Mesendoderm (in vitro differentiated cells): ENCODE measurements at regions not wholly inside any gene's neighbourhood (a gene's known extent, or its start where the extent isn't known, plus 50 kb on each side); places are given as distances from the start of the nearest gene placed in this dataset.
A peak's percentile ranks its signal among the peaks of the same experiment; 100 is the strongest.

Source experiments
- DNase-seq: peaks from one replicate; pipeline ENCODE4 v3.0.0; 2013
- H2AK5ac ChIP-seq: 2 replicates; pipeline ENCODE4 v1.6.1; 2013; ENCODE audit warnings: low read length, inconsistent platforms
- H2BK120ac ChIP-seq: 2 replicates; pipeline ENCODE4 v1.6.1; 2013; ENCODE audit warnings: low read depth, mild to moderate bottlenecking, low read length, moderate library complexity, mixed read lengths
- H2BK15ac ChIP-seq: replicated peaks from 2 replicates; pipeline ENCODE4 v1.6.1; 2013; ENCODE audit warnings: low read depth, mild to moderate bottlenecking, moderate library complexity
- H2BK5ac ChIP-seq: 2 replicates; pipeline ENCODE4 v1.6.1; 2013; ENCODE audit warnings: low read length, inconsistent platforms
- H3K18ac ChIP-seq: 2 replicates; pipeline ENCODE4 v1.6.1; 2013; ENCODE audit warnings: mild to moderate bottlenecking, low read length, mixed read lengths
- H3K23ac ChIP-seq: one replicate; pipeline ENCODE4 v1.6.1; 2013; ENCODE audit warnings: low read length
- H3K27ac ChIP-seq: 2 replicates; pipeline ENCODE4 v1.5.1; 2013; ENCODE audit warnings: low read depth, mild to moderate bottlenecking, inconsistent platforms, low read length, moderate library complexity
- H3K27me3 ChIP-seq: 2 replicates; pipeline ENCODE4 v1.6.1; 2013; ENCODE audit warnings: low read length, control low read depth, mild to moderate bottlenecking, inconsistent platforms; ENCODE audit not compliant: insufficient read depth, poor library complexity
- H3K36me3 ChIP-seq: 2 replicates; pipeline ENCODE4 v1.6.1; 2013; ENCODE audit warnings: low read length, inconsistent platforms; ENCODE audit not compliant: control insufficient read depth, insufficient read depth
- H3K4ac ChIP-seq: one replicate; pipeline ENCODE4 v1.6.1; 2013; ENCODE audit warnings: low read depth, mild to moderate bottlenecking, low read length, moderate library complexity
- H3K4me1 ChIP-seq: 2 replicates; pipeline ENCODE4 v1.6.1; 2013; ENCODE audit warnings: low read depth, low read length, inconsistent platforms; ENCODE audit not compliant: control insufficient read depth
- H3K4me2 ChIP-seq: 2 replicates; pipeline ENCODE4 v1.6.1; 2013; ENCODE audit warnings: low read length
- H3K4me3 ChIP-seq: 2 replicates; pipeline ENCODE4 v1.5.1; 2013; ENCODE audit warnings: mild to moderate bottlenecking, low read length
- H3K56ac ChIP-seq: one replicate; pipeline ENCODE4 v1.6.1; 2013; ENCODE audit warnings: low read length
- H3K79me1 ChIP-seq: 2 replicates; pipeline ENCODE4 v1.6.1; 2013; ENCODE audit warnings: low read length, inconsistent platforms
- H3K79me2 ChIP-seq: 2 replicates; pipeline ENCODE4 v1.6.1; 2013; ENCODE audit warnings: mild to moderate bottlenecking, low read length; ENCODE audit not compliant: control insufficient read depth, insufficient read depth
- H3K9ac ChIP-seq: 2 replicates; pipeline ENCODE4 v1.6.1; 2013; ENCODE audit warnings: low read length, inconsistent platforms
- H4K5ac ChIP-seq: one replicate; pipeline ENCODE4 v1.6.1; 2013; ENCODE audit warnings: low read length
- H4K8ac ChIP-seq: one replicate; pipeline ENCODE4 v1.6.1; 2013; ENCODE audit warnings: low read depth, mild to moderate bottlenecking, control low read depth, low read length, moderate library complexity
- WGBS: extraction: QIAGEN DNeasy Blood & Tissue Kit; methylation state at CpG from one replicate; pipeline ENCODE4 v1.1.7; 2013; ENCODE audit warnings: low lambda C conversion rate, missing lambda C conversion rate; ENCODE audit not compliant: insufficient coverage; ENCODE audit errors: extremely low coverage; 5-methylcytosine and 5-hydroxymethylcytosine counted together

DNA sequence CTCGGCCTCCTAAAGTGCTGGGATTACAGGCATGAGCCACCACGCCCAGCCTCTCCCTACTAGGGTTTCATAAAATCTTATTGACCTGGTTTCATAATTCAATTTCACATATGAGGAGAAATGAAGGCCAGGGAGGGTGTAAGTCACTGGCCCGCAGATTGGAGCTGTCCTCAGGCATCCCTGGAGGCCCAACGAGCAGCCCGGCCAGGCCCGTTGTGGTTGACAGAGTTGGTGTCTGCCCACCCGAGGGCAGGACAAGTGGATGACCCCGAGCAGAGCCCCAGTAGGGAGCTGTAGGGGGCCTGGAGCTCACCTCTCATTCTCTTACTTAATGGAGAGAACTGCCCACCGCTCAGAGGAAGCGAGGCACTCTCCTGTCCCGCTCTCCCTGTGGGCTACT, 78.9 kb downstream of the CPN2 start:
- no peaks in the 10 kb centered on the region for H3K79me2 ChIP-seq
- H3K36me3 ChIP-seq: no peaks in the 10 kb centered on the region
- no peak overlapping the region for H3K23ac ChIP-seq
- no peak overlapping the region for H3K18ac ChIP-seq
- no peak overlapping the region for H2BK120ac ChIP-seq
- no peak overlapping the region for H3K4ac ChIP-seq
- DNase-seq: no peak
- no peak overlapping the region for H3K4me3 ChIP-seq
- no peaks in the 10 kb centered on the region for H3K27me3 ChIP-seq
- no peak overlapping the region for H2AK5ac ChIP-seq
- no peak overlapping the region for H4K5ac ChIP-seq
- no peak overlapping the region for H3K9ac ChIP-seq
- no peaks in the 10 kb centered on the region for H3K4me1 ChIP-seq
- no peaks in the 10 kb centered on the region for H3K79me1 ChIP-seq
- H3K27ac ChIP-seq: no peak overlapping the region
- no peak overlapping the region for H3K4me2 ChIP-seq
- no CpG with 5 or more reads among the region's 11 CpGs for WGBS
- H3K56ac ChIP-seq: no peak overlapping the region
- H2BK15ac ChIP-seq: no peak overlapping the region
- no peak overlapping the region for H2BK5ac ChIP-seq
- no peak overlapping the region for H4K8ac ChIP-seq

DNA sequence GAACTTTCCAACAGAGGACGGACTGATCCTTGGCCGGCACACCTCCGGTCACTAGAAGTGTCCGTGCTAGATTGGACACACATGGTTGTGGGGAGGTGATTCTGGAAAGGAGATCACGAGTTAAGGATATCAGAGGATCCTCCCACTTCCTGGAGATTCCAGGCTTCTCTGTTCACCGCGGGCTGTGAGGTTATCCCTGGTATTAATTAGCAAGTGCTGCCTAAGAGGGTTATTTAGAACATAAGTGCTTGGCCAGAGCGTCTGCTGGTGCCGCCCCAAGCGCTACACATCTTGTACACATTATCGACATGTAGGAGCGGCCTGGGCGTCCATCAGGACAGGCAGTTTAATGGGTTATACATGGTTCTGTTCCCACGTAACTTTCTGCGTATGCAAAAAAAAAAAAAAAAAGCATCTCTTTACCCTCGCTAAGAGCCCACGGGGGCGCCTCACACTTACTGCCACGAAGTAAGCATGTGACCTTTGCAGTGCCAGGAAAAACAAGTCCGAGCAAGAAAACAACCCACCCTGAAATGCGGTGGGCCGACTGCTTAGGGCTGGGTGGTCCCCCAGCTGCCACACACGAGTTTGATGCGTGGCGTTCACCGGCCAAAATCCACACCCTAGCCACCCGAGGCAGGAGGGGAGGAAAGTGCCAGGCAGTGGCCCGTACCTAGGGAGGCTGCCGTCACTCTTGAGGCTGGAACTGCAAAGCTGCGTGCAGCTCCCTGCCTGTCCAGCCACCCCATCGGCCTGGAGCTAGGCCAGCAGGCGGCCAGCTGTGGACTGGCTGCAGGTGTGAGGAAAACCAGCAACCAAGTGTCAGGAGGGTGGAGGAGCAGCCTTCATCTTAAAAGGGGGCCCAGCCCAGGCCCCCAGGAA, 78.0 kb downstream of the CPN2 start:
- H2BK5ac ChIP-seq: no peak overlapping the region
- no peak overlapping the region for H3K4ac ChIP-seq
- no peaks in the 10 kb centered on the region for H3K79me2 ChIP-seq
- no peak overlapping the region for H3K4me2 ChIP-seq
- H2AK5ac ChIP-seq: no peak overlapping the region
- no peaks in the 10 kb centered on the region for H3K79me1 ChIP-seq
- no peak overlapping the region for H3K18ac ChIP-seq
- DNase-seq: no peak
- no peak overlapping the region for H3K9ac ChIP-seq
- no CpG with 5 or more reads among the region's 32 CpGs for WGBS
- no peaks in the 10 kb centered on the region for H3K36me3 ChIP-seq
- no peak overlapping the region for H3K27ac ChIP-seq
- H4K5ac ChIP-seq: no peak overlapping the region
- no peaks in the 10 kb centered on the region for H3K4me1 ChIP-seq
- H3K23ac ChIP-seq: no peak overlapping the region
- H3K56ac ChIP-seq: peak overlapping the region; percentile 19
- no peak overlapping the region for H4K8ac ChIP-seq
- no peak overlapping the region for H2BK15ac ChIP-seq
- H3K4me3 ChIP-seq: no peak overlapping the region
- no peaks in the 10 kb centered on the region for H3K27me3 ChIP-seq
- H2BK120ac ChIP-seq: no peak overlapping the region

DNA sequence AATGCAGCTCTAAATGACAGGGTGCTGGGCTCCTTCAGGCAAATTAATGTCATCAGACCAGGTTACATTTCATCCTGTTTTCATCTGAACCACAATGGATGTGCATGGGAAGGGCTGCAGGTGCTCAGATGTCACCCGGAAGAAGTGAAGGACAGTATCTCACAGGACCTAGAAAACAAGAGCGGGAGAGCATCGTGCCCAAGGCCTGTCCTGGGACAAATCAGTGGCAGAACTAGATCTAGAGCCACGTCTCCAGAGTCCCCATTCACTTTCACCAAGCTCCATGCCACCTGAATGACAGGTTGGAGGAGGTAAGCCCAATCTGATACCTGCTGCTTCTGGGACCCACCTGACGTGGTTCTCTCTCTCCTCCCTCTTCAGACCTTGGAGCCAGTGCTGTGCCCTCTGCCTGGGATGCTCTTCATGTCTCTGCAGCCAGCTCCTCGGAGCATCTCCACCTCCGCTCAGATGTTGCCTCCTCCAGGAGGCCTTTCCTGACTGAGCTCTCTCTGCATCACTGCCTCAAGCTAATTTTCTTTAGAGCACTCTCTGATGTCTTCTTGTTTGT, 77.3 kb downstream of the CPN2 start:
- Histone ChIP-seq H3K18ac (no peak overlapping the region), H2BK15ac (no peak overlapping the region), H3K4me3 (no peak overlapping the region), H3K4ac (no peak overlapping the region), H3K79me1 (no peaks in the 10 kb centered on the region), H3K79me2 (no peaks in the 10 kb centered on the region), H4K8ac (no peak overlapping the region), H2BK120ac (no peak overlapping the region), H4K5ac (no peak overlapping the region), H2BK5ac (no peak overlapping the region), H2AK5ac (no peak overlapping the region), H3K4me2 (no peak overlapping the region), H3K23ac (no peak overlapping the region), H3K56ac (no peak overlapping the region), H3K4me1 (no peaks in the 10 kb centered on the region), H3K9ac (no peak overlapping the region), H3K27me3 (no peaks in the 10 kb centered on the region), H3K27ac (no peak overlapping the region), H3K36me3 (no peaks in the 10 kb centered on the region)
- WGBS: no CpG with 5 or more reads among the region's 7 CpGs
- DNase-seq: no peak

GRCh38 chr3:194274424-194275085, 76.6 kb downstream of the CPN2 start:
- DNase-seq: no peak
- Histone ChIP-seq H2BK15ac (no peak overlapping the region), H3K27ac (no peak overlapping the region), H4K8ac (no peak overlapping the region), H3K27me3 (no peaks in the 10 kb centered on the region), H2BK120ac (no peak overlapping the region), H3K9ac (no peak overlapping the region), H3K18ac (no peak overlapping the region), H3K4me1 (no peaks in the 10 kb centered on the region), H3K23ac (no peak overlapping the region), H3K36me3 (no peaks in the 10 kb centered on the region), H3K4ac (no peak overlapping the region), H2AK5ac (no peak overlapping the region), H3K79me2 (no peaks in the 10 kb centered on the region), H3K4me3 (no peak overlapping the region), H3K56ac (no peak overlapping the region), H3K79me1 (no peaks in the 10 kb centered on the region), H4K5ac (no peak overlapping the region), H2BK5ac (no peak overlapping the region), H3K4me2 (no peak overlapping the region)
- no CpG with 5 or more reads among the region's 4 CpGs for WGBS

- no peak overlapping the region for H4K8ac ChIP-seq
- no peak overlapping the region for H3K27ac ChIP-seq
- no peak overlapping the region for H4K5ac ChIP-seq
- H2AK5ac ChIP-seq: no peak overlapping the region
- no peak overlapping the region for H3K4me2 ChIP-seq
- no peak overlapping the region for H3K23ac ChIP-seq
- DNase-seq: no peak
- no peaks in the 10 kb centered on the region for H3K79me1 ChIP-seq
- no peaks in the 10 kb centered on the region for H3K79me2 ChIP-seq
- no peak overlapping the region for H2BK120ac ChIP-seq
- H3K9ac ChIP-seq: no peak overlapping the region
- no peak overlapping the region for H3K4ac ChIP-seq
- no peaks in the 10 kb centered on the region for H3K27me3 ChIP-seq
- no peaks in the 10 kb centered on the region for H3K4me1 ChIP-seq
- no peak overlapping the region for H3K18ac ChIP-seq
- no peak overlapping the region for H3K4me3 ChIP-seq
- no peak overlapping the region for H2BK5ac ChIP-seq
- WGBS: no CpG with 5 or more reads among the region's 8 CpGs
- H2BK15ac ChIP-seq: no peak overlapping the region
- H3K36me3 ChIP-seq: no peaks in the 10 kb centered on the region
- no peak overlapping the region for H3K56ac ChIP-seq
Observed at GRCh38 chr3:194275291-194275690, 75.8 kb downstream of the CPN2 start.
